HUES48 (cell line): ENCODE measurements at regions not wholly inside any gene's neighbourhood (a gene's known extent, or its start where the extent isn't known, plus 50 kb on each side); places are given as distances from the start of the nearest gene placed in this dataset.

Source experiments
- H3K27ac ChIP-seq: one replicate; pipeline ENCODE4 v1.7.0; 2013; ENCODE audit warnings: low read depth, low read length, inconsistent platforms
- H3K27me3 ChIP-seq: 2 replicates; pipeline ENCODE4 v1.6.1; 2013; ENCODE audit warnings: mild to moderate bottlenecking, low read length; ENCODE audit not compliant: control insufficient read depth, insufficient read depth
- H3K36me3 ChIP-seq: 2 replicates; pipeline ENCODE4 v1.6.1; 2013; ENCODE audit warnings: low read length; ENCODE audit not compliant: control insufficient read depth, insufficient read depth
- H3K4me1 ChIP-seq: 2 replicates; pipeline ENCODE4 v1.6.1; 2013; ENCODE audit warnings: mild to moderate bottlenecking, low read length; ENCODE audit not compliant: control insufficient read depth, insufficient read depth
- H3K4me3 ChIP-seq: 2 replicates; pipeline ENCODE4 v1.5.1; 2013; ENCODE audit warnings: mild to moderate bottlenecking, low read depth, low read length
- H3K9ac ChIP-seq: 2 replicates; pipeline ENCODE4 v1.6.1; 2013; ENCODE audit warnings: mild to moderate bottlenecking, low read depth, low read length, moderate library complexity
- H3K9me3 ChIP-seq: 2 replicates; pipeline ENCODE4 v1.6.1; 2013; ENCODE audit warnings: low read length; ENCODE audit not compliant: control insufficient read depth, insufficient read depth

- Histone ChIP-seq H3K4me3 (no peak overlapping the region), H3K4me1 (no peaks in the 10 kb centered on the region), H3K27ac (no peak overlapping the region), H3K9me3 (no peaks in the 10 kb centered on the region), H3K9ac (no peak overlapping the region), H3K27me3 (no peaks in the 10 kb centered on the region), H3K36me3 (no peaks in the 10 kb centered on the region)
These were observed 53.4 kb downstream of the RPLP1 start for GRCh38 chr15:69505956-69506556.

- Histone ChIP-seq H3K36me3 (no peaks in the 10 kb centered on the region), H3K4me1 (no peaks in the 10 kb centered on the region), H3K27me3 (no peaks in the 10 kb centered on the region), H3K9ac (no peak overlapping the region), H3K4me3 (no peak overlapping the region), H3K9me3 (no peaks in the 10 kb centered on the region), H3K27ac (no peak overlapping the region)
These were observed 56.0 kb downstream of the RPLP1 start for GRCh38 chr15:69508659-69509058.

DNA sequence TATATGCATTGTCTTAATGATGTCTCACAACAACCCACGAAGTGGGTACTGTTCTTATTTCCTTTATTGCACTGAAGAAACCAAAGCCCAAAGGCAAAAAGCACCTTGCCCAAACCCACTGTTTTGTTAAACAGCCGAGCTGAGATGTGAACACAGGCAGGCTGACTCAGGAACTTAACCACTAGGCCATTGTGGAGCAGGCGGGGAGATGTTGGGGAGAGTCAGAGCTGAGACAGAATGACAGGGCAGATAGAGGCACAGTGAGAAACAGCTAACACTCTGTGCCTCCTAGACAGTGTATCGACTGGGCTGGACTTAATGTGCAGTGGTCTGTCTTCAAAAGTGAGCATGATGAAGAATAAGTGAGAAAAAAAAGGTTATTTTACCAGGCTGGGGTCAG lies 56.5 kb downstream of the RPLP1 start:
- Histone ChIP-seq H3K9ac (no peak overlapping the region), H3K4me3 (no peak overlapping the region), H3K36me3 (no peaks in the 10 kb centered on the region), H3K9me3 (no peaks in the 10 kb centered on the region), H3K27ac (no peak overlapping the region), H3K4me1 (no peaks in the 10 kb centered on the region), H3K27me3 (no peaks in the 10 kb centered on the region)

GRCh38 chr15:69510556-69510955 lies 57.9 kb downstream of the RPLP1 start:
- Histone ChIP-seq H3K36me3 (no peaks in the 10 kb centered on the region), H3K4me1 (no peaks in the 10 kb centered on the region), H3K9ac (no peak overlapping the region), H3K9me3 (no peaks in the 10 kb centered on the region), H3K27me3 (no peaks in the 10 kb centered on the region), H3K27ac (no peak overlapping the region), H3K4me3 (no peak overlapping the region)

- Histone ChIP-seq H3K9ac (no peak overlapping the region), H3K9me3 (no peaks in the 10 kb centered on the region)
These were observed 58.4 kb downstream of the RPLP1 start for GRCh38 chr15:69511015-69511414.

GRCh38 chr15:69511716-69512340 lies 59.2 kb downstream of the RPLP1 start:
- Histone ChIP-seq H3K36me3 (no peaks in the 10 kb centered on the region), H3K9me3 (no peaks in the 10 kb centered on the region), H3K9ac (no peak overlapping the region), H3K4me1 (no peaks in the 10 kb centered on the region), H3K27ac (no peak overlapping the region), H3K4me3 (no peak overlapping the region), H3K27me3 (no peaks in the 10 kb centered on the region)

More at GRCh38 chr15:69511015-69511414, 58.4 kb downstream of the RPLP1 start:
- H3K27me3 ChIP-seq: no peaks in the 10 kb centered on the region
- H3K36me3 ChIP-seq: no peaks in the 10 kb centered on the region
- no peaks in the 10 kb centered on the region for H3K4me1 ChIP-seq
- H3K27ac ChIP-seq: no peak overlapping the region
- no peak overlapping the region for H3K4me3 ChIP-seq

- Histone ChIP-seq H3K4me3 (no peak overlapping the region), H3K4me1 (no peaks in the 10 kb centered on the region), H3K9me3 (no peaks in the 10 kb centered on the region), H3K36me3 (no peaks in the 10 kb centered on the region), H3K27ac (no peak overlapping the region), H3K9ac (no peak overlapping the region), H3K27me3 (no peaks in the 10 kb centered on the region)
These were observed 60.9 kb downstream of the RPLP1 start for GRCh38 chr15:69513450-69513960.

DNA sequence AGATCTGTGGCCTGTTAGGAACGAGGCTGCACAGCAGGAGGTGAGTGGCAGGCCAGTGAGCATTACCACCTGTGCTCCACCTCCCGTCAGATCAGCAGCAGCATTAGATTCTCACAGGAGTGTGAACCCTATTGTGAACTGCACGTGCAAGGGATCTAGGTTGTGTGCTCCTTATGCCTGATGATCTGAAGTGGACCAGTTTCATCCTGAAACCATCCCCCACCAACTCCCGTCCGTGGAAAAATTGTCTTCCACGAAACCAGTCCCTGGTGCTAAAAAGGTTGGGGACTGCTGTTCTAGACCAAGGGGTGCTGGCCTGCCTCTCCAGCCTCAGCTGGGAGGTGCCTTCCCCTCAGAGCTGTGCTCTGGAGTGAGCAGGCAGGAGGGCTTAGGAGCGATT lies 61.4 kb downstream of the RPLP1 start:
- Histone ChIP-seq H3K27me3 (no peaks in the 10 kb centered on the region), H3K9ac (no peak overlapping the region), H3K4me3 (no peak overlapping the region), H3K9me3 (no peaks in the 10 kb centered on the region), H3K36me3 (no peaks in the 10 kb centered on the region), H3K4me1 (no peaks in the 10 kb centered on the region), H3K27ac (no peak overlapping the region)

DNA sequence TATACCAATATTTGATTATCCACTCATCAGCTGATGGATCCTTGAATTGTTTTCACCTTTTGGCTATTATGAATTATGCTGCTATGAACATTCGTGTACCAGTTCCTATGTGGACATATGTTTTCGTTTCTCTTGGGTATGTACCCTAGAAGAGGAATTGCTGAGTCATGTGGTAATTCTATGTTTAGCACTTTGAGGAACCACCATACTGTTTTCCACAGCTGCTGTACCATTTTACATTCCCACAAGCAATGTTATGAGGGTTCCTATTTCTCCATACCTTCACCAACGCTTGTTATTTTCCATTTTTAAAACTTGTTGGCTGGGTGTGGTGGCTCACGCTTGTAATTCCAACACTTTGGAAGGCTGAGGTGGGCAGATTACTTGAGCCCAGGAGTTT lies 62.9 kb downstream of the RPLP1 start:
- Histone ChIP-seq H3K36me3 (no peaks in the 10 kb centered on the region), H3K9me3 (no peaks in the 10 kb centered on the region)

DNA sequence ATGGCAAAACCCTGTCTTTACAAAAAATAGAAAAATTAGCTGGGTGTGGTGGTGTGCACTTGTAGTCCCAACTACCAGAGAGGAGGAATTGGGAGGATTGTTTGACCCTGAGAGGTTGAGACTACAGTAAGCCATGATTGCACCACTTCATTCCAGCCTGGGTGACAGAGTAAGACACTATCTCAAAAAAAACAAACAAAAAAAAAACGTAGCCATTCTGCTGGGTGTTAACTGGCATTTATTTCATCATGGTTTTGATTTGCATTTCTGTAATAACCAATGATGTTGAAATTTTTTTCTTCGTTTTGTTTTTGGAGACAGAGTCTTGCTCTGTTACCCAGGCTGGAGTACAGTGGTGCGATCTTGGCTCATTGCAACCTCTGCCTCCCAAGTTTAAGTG lies 63.3 kb downstream of the RPLP1 start:
- Histone ChIP-seq H3K4me3 (no peak overlapping the region), H3K27me3 (no peaks in the 10 kb centered on the region), H3K27ac (no peak overlapping the region), H3K9ac (no peak overlapping the region), H3K9me3 (no peaks in the 10 kb centered on the region), H3K36me3 (no peaks in the 10 kb centered on the region), H3K4me1 (no peaks in the 10 kb centered on the region)

More for the DNA sequence above, 62.9 kb downstream of the RPLP1 start:
- Histone ChIP-seq H3K27ac (no peak overlapping the region), H3K4me3 (no peak overlapping the region), H3K9ac (no peak overlapping the region), H3K27me3 (no peaks in the 10 kb centered on the region), H3K4me1 (no peaks in the 10 kb centered on the region)

DNA sequence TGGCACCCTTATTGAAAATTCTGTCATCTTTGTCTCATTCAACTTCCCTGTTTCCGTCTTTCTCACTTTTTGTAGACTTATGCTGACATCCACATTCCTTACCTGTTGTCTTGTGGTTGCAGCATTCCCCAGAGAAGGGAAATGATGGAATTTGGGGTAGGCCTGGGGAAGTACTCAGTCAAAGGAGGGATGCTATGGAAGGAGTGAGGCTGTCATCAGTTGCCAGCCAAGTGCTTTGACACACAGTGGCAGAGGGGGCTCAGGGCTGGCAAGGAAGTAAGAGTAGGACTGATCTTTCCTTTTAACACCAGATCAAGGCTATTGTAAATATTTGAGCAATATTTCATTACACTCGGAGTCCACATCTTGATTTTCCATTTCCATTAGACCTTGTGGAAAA lies 64.4 kb downstream of the RPLP1 start:
- Histone ChIP-seq H3K4me1 (no peaks in the 10 kb centered on the region), H3K9me3 (no peaks in the 10 kb centered on the region), H3K4me3 (no peak overlapping the region), H3K27ac (no peak overlapping the region), H3K36me3 (no peaks in the 10 kb centered on the region), H3K9ac (no peak overlapping the region), H3K27me3 (no peaks in the 10 kb centered on the region)
